Keratinocyte (primary cell): ENCODE measurements at regions not wholly inside any gene's neighbourhood (a gene's known extent, or its start where the extent isn't known, plus 50 kb on each side); places are given as distances from the start of the nearest gene placed in this dataset.

ENCODE experiments used
- EZH2 ChIP-seq: IDR thresholded peaks from one replicate; pipeline ENCODE4 v1.6.1; 2012; ENCODE audit warnings: inconsistent platforms, mild to moderate bottlenecking, low read length, moderate library complexity
- TF ChIP-seq, protein P1 (sequence below), 3 experiments: IDR thresholded peaks in 1 of 3; conservative IDR thresholded peaks in 1 of 3; optimal IDR thresholded peaks in 1 of 3; 2 replicates in 2 of 3; 3 replicates in 1 of 3; pipeline versions ENCODE3 to v1.5.1; 2011; ENCODE audit warnings: low read length in 3 of 3, mild to moderate bottlenecking in 3 of 3, moderate library complexity in 2 of 3, control low read depth in 1 of 3, inconsistent platforms in 1 of 3; ENCODE audit not compliant: insufficient read depth in 2 of 3; ENCODE audit errors: extremely low read depth in 1 of 3

DNA sequence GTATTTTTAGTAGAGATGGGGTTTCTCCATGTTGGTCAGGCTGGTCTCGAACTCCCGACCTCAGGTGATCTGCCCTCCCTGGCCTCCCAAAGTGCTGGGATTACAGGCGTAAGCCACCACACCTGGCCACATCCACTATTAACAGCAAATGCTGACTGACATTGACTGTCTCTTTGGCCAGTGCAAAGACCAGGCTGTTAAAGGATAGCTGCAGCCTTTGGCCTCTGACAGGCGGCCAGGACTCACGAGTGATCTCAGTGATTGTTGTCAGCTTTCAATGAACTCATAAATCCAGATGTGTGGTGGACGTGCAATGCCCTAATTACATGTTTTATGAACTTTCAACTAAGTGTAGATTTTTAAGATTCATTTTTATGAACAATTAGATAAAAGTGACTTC, 174.4 kb upstream of the EXOC2 start:
- TF ChIP-seq, protein P1, sequence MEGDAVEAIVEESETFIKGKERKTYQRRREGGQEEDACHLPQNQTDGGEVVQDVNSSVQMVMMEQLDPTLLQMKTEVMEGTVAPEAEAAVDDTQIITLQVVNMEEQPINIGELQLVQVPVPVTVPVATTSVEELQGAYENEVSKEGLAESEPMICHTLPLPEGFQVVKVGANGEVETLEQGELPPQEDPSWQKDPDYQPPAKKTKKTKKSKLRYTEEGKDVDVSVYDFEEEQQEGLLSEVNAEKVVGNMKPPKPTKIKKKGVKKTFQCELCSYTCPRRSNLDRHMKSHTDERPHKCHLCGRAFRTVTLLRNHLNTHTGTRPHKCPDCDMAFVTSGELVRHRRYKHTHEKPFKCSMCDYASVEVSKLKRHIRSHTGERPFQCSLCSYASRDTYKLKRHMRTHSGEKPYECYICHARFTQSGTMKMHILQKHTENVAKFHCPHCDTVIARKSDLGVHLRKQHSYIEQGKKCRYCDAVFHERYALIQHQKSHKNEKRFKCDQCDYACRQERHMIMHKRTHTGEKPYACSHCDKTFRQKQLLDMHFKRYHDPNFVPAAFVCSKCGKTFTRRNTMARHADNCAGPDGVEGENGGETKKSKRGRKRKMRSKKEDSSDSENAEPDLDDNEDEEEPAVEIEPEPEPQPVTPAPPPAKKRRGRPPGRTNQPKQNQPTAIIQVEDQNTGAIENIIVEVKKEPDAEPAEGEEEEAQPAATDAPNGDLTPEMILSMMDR (optimal IDR thresholded peaks at IDR 0.05 in 1 of 3, IDR thresholded peaks at IDR 0.05 in 1 of 3, conservative IDR thresholded peaks at IDR 0.05 in 1 of 3; ENCODE audit: extremely low read depth in 1 of 3, insufficient read depth in 2 of 3, low read length in 3 of 3) = no peak
- no peak for TF ChIP-seq EZH2
